HG03575 (cell line): ENCODE measurements at regions not wholly inside any gene's neighbourhood (a gene's known extent, or its start where the extent isn't known, plus 50 kb on each side); places are given as distances from the start of the nearest gene placed in this dataset.

Source experiments
- ATAC-seq: cut with Tn5 transposase; IDR thresholded peaks from one replicate; pipeline ENCODE4 v1.9.1; 2021; ENCODE audit not compliant: unreplicated experiment, insufficient number of reproducible peaks, low FRiP score; ENCODE audit errors: extremely low read depth

GRCh38 chr20:11838076-11838636 lies 79.5 kb upstream of the BTBD3 start:
- ATAC-seq: no peak

- ATAC-seq: no peak
These were observed 75.7 kb upstream of the BTBD3 start for GRCh38 chr20:11841972-11842461.

GRCh38 chr20:11843289-11843688 lies 74.4 kb upstream of the BTBD3 start:
- ATAC-seq: no peak

- no peak for ATAC-seq
These were observed 73.0 kb upstream of the BTBD3 start for GRCh38 chr20:11844691-11845090.

GRCh38 chr20:11845340-11845739 lies 72.4 kb upstream of the BTBD3 start:
- ATAC-seq: no peak

- no peak for ATAC-seq
These were observed 71.6 kb upstream of the BTBD3 start for GRCh38 chr20:11846131-11846530.

GRCh38 chr20:11847827-11848226 lies 69.9 kb upstream of the BTBD3 start:
- ATAC-seq: no peak

GRCh38 chr20:11849270-11849915 lies 68.3 kb upstream of the BTBD3 start:
- ATAC-seq: no peak

- ATAC-seq: no peak
These were observed 67.6 kb upstream of the BTBD3 start for GRCh38 chr20:11849976-11850670.

GRCh38 chr20:11850901-11851300 lies 66.8 kb upstream of the BTBD3 start:
- ATAC-seq: no peak

GRCh38 chr20:11851646-11852045 lies 66.0 kb upstream of the BTBD3 start:
- no peak for ATAC-seq

GRCh38 chr20:11852189-11852588 lies 65.5 kb upstream of the BTBD3 start:
- no peak for ATAC-seq

- ATAC-seq: no peak
These were observed 64.9 kb upstream of the BTBD3 start for GRCh38 chr20:11852811-11853210.

- ATAC-seq: no peak
These were observed 64.3 kb upstream of the BTBD3 start for GRCh38 chr20:11853359-11853758.

GRCh38 chr20:11861479-11861878 lies 56.2 kb upstream of the BTBD3 start:
- ATAC-seq: no peak

GRCh38 chr20:11867291-11867919 lies 50.3 kb upstream of the BTBD3 start:
- no peak for ATAC-seq
